Central memory CD8-positive, alpha-beta T cell (primary cell): ENCODE measurements at regions not wholly inside any gene's neighbourhood (a gene's known extent, or its start where the extent isn't known, plus 50 kb on each side); places are given as distances from the start of the nearest gene placed in this dataset.

Experiments
- ATAC-seq: fragments of 150-1000 bp; cut with Tn5 transposase; replicated peaks from 2 replicates; pipeline ENCODE4 v1.10.0; 2022; ENCODE audit warnings: mild to moderate bottlenecking, moderate FRiP score, moderate number of reproducible peaks; ENCODE audit not compliant: poor library complexity, severe bottlenecking; ENCODE audit errors: extremely low read depth
- DNase-seq, 2 donors: peaks; one replicate each; pipeline ENCODE4 v3.0.0; 2021; ENCODE audit warnings: low spot score in 2 of 2
- H3K27ac Mint-ChIP-seq: one replicate; pipeline ENCODE4 v1.8.0; 2022; ENCODE audit warnings: low read depth, mild to moderate bottlenecking, moderate library complexity, mixed read lengths
- H3K27me3 Mint-ChIP-seq: one replicate; pipeline ENCODE4 v1.8.0; 2022; ENCODE audit warnings: mixed read lengths
- H3K36me3 Mint-ChIP-seq: one replicate; pipeline ENCODE4 v1.8.0; 2022; ENCODE audit warnings: mild to moderate bottlenecking, moderate library complexity, mixed read lengths; ENCODE audit not compliant: insufficient read depth
- H3K4me1 Mint-ChIP-seq: one replicate; pipeline ENCODE4 v1.8.0; 2022; ENCODE audit warnings: mixed read lengths
- H3K4me3 Mint-ChIP-seq: one replicate; pipeline ENCODE4 v1.8.0; 2022; ENCODE audit warnings: mild to moderate bottlenecking, moderate library complexity, mixed read lengths
- H3K9me3 Mint-ChIP-seq: one replicate; pipeline ENCODE4 v1.8.0; 2022; ENCODE audit warnings: mixed read lengths

DNA sequence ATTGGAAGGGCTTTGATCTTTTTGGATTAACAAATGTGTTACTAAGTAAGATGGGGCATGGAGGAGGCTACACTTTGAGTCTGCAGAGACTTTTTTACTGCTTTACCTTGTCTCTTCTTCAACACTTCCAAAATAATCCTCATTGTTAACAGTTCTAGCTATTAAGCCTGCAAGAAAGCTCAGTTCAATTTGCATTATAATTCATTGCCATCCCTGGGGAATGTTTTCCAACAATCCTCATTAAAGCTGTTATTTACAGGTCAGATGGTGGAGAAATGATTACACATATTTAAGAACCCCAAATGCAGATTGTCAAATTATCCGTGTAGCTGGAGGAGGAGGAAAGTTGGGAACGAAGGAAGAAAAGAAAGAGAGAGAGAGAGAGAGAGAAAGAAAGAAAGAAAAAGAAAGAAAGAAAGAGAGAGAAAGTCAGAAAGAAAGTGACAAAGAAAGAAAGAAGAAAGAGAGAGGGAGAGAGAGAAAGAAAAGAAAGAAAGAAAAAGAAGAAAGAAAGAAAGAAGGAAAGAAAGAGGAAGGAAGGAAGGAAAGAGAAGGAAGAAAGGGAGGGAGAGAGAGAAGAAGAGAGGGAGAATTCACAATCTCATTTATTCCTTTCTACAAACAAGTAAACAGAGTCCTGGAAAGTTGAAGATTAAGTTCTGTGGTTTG is 443.9 kb downstream of the INSC start:
- Mint-ChIP-seq H3K9me3 (peaks cover 7% of the 10 kb centered on the region), H3K27ac (no peak overlapping the region), H3K4me1 (no peaks in the 10 kb centered on the region), H3K4me3 (no peak overlapping the region), H3K27me3 (no peaks in the 10 kb centered on the region), H3K36me3 (no peaks in the 10 kb centered on the region)
- ATAC-seq: no peak
- no peak for DNase-seq

DNA sequence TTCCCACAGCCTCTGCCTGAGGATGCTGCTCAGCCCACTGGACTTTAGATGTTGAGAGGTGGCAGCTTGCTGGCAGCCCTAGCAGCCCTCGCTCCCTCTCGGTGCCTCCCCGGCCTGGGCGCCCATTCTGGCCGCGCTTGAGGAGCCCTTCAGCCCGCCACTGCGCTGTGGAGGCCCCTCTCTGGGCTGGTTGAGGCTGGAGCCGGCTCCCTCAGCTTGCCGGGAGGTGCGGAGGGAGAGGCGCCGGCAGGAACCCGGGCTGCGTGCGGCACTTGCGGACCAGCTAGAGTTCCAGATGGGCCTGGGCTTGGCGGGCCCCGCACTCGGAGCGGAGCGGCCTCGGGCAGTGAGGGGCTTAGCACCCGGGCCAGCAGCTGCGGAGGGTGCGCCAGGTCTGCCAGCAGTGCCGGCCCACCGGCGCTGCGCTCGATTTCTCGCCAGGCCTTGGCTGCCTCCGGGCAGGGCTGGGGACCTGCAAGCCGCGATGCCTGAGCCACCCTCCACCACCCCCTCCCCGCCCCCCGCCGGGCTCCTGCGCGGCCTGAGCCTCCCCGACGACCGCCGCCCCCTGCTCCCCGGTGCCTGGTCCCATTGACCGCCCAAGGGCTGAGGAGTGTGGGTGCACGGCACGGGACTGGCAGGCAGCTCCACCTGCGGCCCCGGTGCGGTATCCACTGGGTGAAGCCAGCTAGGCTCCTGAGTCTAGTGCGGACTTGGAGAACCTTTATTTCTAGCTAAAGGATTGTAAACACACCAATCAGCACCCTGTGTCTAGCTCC is 446.2 kb downstream of the INSC start:
- no peak overlapping the region for H3K4me3 Mint-ChIP-seq
- no peak for DNase-seq
- no peaks in the 10 kb centered on the region for H3K4me1 Mint-ChIP-seq
- peaks cover 7% of the 10 kb centered on the region for H3K9me3 Mint-ChIP-seq
- no peaks in the 10 kb centered on the region for H3K36me3 Mint-ChIP-seq
- no peaks in the 10 kb centered on the region for H3K27me3 Mint-ChIP-seq
- no peak overlapping the region for H3K27ac Mint-ChIP-seq
- no peak for ATAC-seq

DNA sequence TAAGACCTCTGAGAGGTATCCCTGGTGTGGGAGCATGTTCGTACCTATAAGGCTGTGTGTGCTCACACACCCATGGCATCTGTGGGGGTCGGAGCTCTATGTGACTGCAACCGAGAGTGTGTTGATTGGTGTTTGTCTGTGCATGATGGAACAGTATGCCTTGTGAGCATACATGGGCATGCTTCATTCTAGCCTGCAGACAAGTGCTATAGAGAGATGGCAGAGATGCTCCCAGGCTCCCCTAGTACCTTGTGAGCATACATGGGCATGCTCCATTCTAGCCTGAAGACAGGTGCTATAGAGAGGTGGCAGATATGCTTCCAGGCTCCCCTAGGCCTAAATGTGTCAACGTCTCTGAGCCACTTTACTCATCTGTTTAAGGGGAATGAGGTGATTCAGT is 447.5 kb downstream of the INSC start:
- no peak for DNase-seq
- Mint-ChIP-seq H3K9me3 (peaks cover 10% of the 10 kb centered on the region), H3K4me3 (no peak overlapping the region), H3K36me3 (no peaks in the 10 kb centered on the region), H3K4me1 (no peaks in the 10 kb centered on the region), H3K27me3 (no peaks in the 10 kb centered on the region), H3K27ac (no peak overlapping the region)
- no peak for ATAC-seq

DNA sequence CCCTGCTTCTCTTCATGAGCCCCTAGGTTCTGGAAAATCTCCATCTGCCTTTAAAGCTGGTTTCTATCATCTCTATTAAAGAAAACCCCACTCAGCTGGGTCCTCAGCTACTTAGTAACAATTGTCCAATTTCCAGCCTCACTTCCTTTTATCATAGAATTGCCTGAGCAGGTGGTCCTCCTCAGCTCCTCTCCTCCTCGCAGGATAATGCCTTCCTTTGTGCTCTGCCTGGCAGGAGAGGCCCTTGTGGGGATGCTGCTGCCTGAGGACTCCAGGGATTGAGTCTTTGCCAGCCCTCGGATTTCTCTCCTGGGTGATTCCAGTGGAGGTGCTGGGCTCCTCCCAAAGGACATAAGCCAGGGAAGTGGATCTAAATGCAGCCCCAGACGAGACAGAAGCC is 448.3 kb downstream of the INSC start:
- Mint-ChIP-seq H3K27me3 (no peaks in the 10 kb centered on the region), H3K36me3 (no peaks in the 10 kb centered on the region), H3K27ac (no peak overlapping the region), H3K4me3 (no peak overlapping the region), H3K9me3 (peaks cover 12% of the 10 kb centered on the region), H3K4me1 (no peaks in the 10 kb centered on the region)
- ATAC-seq: no peak
- no peak for DNase-seq

DNA sequence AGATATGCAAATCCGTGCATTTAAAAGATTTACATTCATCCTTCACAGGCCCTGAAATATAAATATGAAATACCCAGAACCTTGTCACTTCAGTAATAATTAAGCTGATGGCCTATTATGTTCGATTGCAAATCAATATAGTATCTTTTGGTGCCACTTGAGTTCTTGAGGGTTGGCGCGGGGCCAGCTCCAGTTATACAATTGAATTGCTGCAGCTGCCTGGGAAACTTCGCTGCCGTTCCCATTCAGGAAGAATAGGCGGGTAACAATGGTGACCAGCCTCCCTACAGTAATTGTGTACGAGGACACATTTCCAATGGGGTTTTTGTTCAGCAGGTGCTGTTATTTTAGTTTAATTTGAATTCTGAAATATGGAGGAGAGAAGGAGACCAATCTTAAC is 451.2 kb downstream of the INSC start:
- Mint-ChIP-seq H3K4me1 (no peaks in the 10 kb centered on the region), H3K36me3 (no peaks in the 10 kb centered on the region), H3K27me3 (no peaks in the 10 kb centered on the region), H3K4me3 (no peak overlapping the region), H3K27ac (no peak overlapping the region), H3K9me3 (peaks cover 6% of the 10 kb centered on the region)
- DNase-seq (no peak), ATAC-seq (no peak)

DNA sequence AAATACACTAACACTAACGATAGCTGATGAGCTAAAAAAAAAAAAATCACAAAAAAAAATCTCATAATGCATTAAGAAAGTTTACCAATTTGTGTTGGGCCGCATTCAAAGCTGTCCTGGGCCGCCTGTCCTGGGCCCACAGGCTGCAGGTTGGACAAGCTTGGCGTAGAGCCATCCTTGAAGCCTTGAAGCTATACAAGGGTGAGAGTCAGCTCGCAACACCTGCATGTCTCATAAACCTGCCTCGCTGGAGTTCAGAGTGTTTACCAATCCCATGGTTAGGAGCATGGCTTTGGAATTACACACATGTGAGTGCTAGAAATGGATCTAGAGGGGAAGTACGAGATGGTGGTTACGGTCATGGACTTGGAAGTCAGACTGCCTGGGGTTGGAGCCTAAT is 453.7 kb downstream of the INSC start:
- ATAC-seq: no peak
- H3K36me3 Mint-ChIP-seq: no peaks in the 10 kb centered on the region
- H3K4me1 Mint-ChIP-seq: no peaks in the 10 kb centered on the region
- no peak overlapping the region for H3K27ac Mint-ChIP-seq
- H3K9me3 Mint-ChIP-seq: peaks cover 6% of the 10 kb centered on the region
- no peaks in the 10 kb centered on the region for H3K27me3 Mint-ChIP-seq
- DNase-seq: no peak
- H3K4me3 Mint-ChIP-seq: no peak overlapping the region

DNA sequence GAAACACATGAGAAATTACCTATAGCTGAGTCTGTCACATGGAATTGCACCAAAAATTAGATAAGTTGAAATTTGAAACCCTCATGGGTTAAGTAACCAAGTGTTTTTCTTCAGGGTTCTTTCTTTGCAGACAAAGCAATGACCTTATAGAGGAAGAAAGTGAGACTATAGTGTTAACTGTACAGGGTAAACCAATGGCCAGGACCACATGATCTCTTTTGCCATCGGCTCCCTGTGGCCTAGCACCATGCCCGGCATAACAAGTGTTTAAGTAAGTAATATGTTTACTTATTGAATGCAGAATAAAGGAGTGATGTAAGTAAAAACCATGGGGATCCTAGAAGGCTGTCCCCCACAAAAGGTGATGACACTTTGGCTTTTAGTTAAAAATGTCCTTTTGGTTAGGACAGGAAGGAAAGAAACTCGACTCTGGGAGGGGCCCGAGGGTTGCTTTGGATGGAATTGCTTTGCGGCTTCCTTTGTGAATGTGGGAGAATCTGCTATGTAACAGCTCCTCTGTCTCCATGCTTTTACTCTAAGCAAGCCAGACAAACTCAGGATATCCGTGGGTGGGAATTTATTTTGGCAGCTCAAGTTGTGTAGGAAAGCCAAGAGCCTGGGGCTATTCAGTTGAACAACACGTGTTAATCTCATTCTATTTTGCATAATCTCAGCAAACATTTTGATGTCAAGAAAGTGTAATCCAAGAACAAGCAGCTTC is 454.7 kb downstream of the INSC start:
- ATAC-seq (no peak), DNase-seq (no peak)
- Mint-ChIP-seq H3K4me1 (no peaks in the 10 kb centered on the region), H3K9me3 (peaks cover 8% of the 10 kb centered on the region), H3K4me3 (no peak overlapping the region), H3K36me3 (no peaks in the 10 kb centered on the region), H3K27me3 (no peaks in the 10 kb centered on the region), H3K27ac (no peak overlapping the region)

DNA sequence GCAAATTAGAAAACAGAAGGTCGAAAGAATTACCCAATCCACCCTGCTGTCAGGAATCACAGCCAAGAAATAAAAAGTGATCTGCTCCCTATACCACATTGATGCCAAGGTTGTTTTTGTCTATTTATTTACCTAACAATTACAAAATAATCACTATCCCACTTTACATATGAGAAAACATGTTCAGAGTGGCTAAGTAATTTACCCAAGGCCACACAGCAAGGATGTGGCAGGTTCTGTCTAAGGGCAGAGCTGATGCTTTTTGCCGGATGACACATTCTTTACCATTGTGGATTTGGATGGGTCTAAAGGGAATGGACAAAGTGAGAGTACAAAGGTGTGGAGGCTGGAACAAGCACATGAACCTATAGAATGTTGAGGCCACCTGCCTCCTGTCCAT is 460.7 kb downstream of the INSC start:
- no peaks in the 10 kb centered on the region for H3K4me1 Mint-ChIP-seq
- ATAC-seq: no peak

DNA sequence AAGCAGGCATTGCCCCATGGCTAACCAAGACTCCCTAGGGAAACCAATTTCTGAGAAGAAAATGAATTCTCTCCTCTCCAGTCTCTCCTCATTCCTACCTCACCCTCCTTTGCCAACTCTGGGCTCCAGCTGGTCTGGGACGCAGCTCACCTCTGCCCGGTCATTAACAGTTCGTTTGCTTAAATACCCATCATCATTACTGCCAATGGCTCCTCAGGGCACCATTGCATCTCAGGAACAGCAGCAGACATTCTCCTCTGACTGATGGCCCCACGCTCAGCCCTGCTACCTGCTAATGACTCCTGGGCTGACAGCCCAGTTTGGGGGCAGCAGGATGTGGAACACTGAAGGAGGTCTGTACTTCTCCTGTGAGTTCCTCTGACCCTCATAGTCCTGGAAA is 462.0 kb downstream of the INSC start:
- Mint-ChIP-seq H3K36me3 (no peaks in the 10 kb centered on the region), H3K4me3 (no peak overlapping the region), H3K4me1 (no peaks in the 10 kb centered on the region), H3K27ac (no peak overlapping the region), H3K9me3 (peaks cover 17% of the 10 kb centered on the region), H3K27me3 (no peaks in the 10 kb centered on the region)
- no peak for DNase-seq
- no peak for ATAC-seq

More for the DNA sequence above, 460.7 kb downstream of the INSC start:
- Mint-ChIP-seq H3K27ac (no peak overlapping the region), H3K4me3 (no peak overlapping the region), H3K27me3 (no peaks in the 10 kb centered on the region), H3K36me3 (no peaks in the 10 kb centered on the region), H3K9me3 (peaks cover 13% of the 10 kb centered on the region)
- DNase-seq: no peak

DNA sequence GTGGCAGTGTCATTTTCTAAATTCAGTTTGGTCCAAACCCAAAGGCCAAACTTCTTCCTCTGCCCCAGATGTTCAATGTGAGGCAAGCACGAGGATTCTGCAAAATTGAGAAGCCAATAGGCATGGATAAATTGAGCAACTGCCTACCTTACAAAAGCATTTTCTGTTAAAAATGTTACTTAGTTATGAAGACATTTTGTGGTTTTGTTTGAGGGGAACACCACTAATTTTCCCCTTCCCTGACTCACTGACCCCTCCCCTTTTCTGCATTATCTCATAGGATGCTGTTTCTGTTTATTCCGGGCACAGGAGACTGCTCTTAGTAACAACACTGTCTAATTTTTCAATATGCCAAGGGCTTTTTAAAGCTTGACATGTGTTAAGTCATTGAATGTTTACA is 462.8 kb downstream of the INSC start:
- no peak for DNase-seq
- H3K36me3 Mint-ChIP-seq: no peaks in the 10 kb centered on the region

DNA sequence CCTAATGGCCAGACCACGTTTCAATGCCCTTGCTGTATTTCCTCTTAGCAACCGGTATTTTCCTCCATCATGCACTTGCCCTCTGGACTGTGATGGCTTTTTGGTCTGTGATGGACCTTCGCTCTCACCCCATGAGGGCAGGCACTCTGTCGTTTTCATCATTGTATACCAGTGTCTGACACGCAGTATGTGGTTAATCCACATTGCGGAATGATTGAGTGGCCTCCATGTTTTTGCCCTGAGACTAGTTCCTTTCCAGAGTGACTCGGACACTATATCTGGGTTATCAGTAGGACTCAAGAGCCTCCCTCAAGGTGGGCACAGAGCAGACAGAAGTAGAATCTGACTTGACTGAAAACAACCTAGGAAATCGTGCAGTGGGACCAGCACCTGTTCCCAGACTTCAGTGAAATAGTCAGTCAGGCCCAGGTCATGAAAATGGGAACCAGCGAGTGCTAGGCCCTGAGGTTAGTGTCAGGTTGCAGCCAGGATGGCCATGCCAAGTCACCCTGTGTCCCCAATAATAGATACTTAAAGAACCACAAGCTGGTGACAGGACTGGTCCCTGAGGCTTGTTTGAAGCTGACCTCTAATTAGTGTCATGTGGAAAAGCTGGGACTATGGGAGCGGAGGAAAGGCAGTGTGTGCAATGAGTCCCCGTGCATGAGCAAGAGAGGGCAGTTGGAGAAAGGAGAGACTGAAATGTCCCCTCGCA is 464.7 kb downstream of the INSC start:
- ATAC-seq (no peak), DNase-seq (no peak)
- Mint-ChIP-seq H3K9me3 (peaks cover 15% of the 10 kb centered on the region), H3K36me3 (no peaks in the 10 kb centered on the region), H3K4me1 (no peaks in the 10 kb centered on the region), H3K27me3 (no peaks in the 10 kb centered on the region), H3K27ac (no peak overlapping the region), H3K4me3 (no peak overlapping the region)

More for the DNA sequence above, 462.8 kb downstream of the INSC start:
- H3K27me3 Mint-ChIP-seq: no peaks in the 10 kb centered on the region
- H3K27ac Mint-ChIP-seq: no peak overlapping the region
- no peak overlapping the region for H3K4me3 Mint-ChIP-seq
- no peak for ATAC-seq
- no peaks in the 10 kb centered on the region for H3K4me1 Mint-ChIP-seq
- peaks cover 17% of the 10 kb centered on the region for H3K9me3 Mint-ChIP-seq

DNA sequence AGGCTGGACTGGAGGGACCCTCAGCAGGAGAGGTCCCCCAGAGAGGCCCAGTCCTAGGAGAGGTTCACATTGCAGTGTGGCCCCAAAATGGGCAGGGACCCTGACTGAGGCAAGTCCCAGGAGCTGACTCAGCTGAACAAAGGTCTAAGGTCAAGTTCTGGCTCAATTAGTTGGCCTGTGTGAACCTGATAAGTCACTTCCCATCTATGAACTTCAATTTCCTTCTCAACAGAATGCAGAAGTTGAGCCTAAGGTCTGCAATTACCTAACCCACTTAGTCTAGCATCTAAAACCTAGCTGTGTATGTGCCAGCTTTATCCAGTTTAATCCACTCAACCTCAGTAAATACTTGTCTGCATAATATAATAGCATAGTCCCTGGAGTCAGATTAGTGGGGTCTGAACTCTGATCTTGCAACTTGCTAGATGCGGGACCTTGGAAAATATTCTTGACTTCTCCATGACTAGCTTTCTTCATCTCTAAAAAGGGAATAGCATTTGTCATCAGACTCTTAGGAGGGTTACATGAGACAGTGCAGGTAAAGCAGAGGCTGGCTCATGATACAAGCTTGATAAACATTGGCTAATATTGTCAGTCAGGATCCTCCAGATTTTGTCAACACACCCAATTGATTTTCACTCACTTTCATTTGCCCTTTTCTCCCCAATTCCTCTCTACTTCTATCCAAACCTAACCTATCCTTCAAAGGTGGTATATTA is 465.5 kb downstream of the INSC start:
- Mint-ChIP-seq H3K4me1 (no peaks in the 10 kb centered on the region), H3K27ac (no peak overlapping the region)
- no peak for DNase-seq

More for the DNA sequence above, 465.5 kb downstream of the INSC start:
- H3K9me3 Mint-ChIP-seq: peaks cover 9% of the 10 kb centered on the region
- no peaks in the 10 kb centered on the region for H3K36me3 Mint-ChIP-seq
- ATAC-seq: no peak
- no peak overlapping the region for H3K4me3 Mint-ChIP-seq
- H3K27me3 Mint-ChIP-seq: no peaks in the 10 kb centered on the region
